DOHH2 (cell line): ENCODE measurements at regions not wholly inside any gene's neighbourhood (a gene's known extent, or its start where the extent isn't known, plus 50 kb on each side); places are given as distances from the start of the nearest gene placed in this dataset.

Experiments
- H3F3A ChIP-seq: fragments of 200-600 bp; sonication (generic), shearing (Covaris generic); 2 replicates; pipeline ENCODE4 v1.6.0; 2016; ENCODE audit warnings: antibody characterized with exemption, mild to moderate bottlenecking; ENCODE audit not compliant: control insufficient read depth, insufficient read depth
- H3K27ac ChIP-seq: fragments of 200-600 bp; sonication (generic); 2 replicates; pipeline ENCODE4 v1.5.1; 2014; ENCODE audit warnings: low read depth, mild to moderate bottlenecking, low read length, moderate library complexity
- H3K27me3 ChIP-seq: fragments of 200-600 bp; sonication (generic); 2 replicates; pipeline ENCODE4 v1.6.1; 2014; ENCODE audit warnings: mild to moderate bottlenecking, low read length, mixed read lengths; ENCODE audit not compliant: control insufficient read depth
- H3K36me3 ChIP-seq: fragments of 200-600 bp; sonication (generic); 2 replicates; pipeline ENCODE4 v1.6.1; 2014; ENCODE audit warnings: mild to moderate bottlenecking, low read length, moderate library complexity, mixed read lengths; ENCODE audit not compliant: control insufficient read depth
- H3K4me1 ChIP-seq: fragments of 200-600 bp; sonication (generic); 2 replicates; pipeline ENCODE4 v1.6.1; 2014; ENCODE audit warnings: mild to moderate bottlenecking, low read length, mixed read lengths; ENCODE audit not compliant: control insufficient read depth
- H3K4me2 ChIP-seq: fragments of 200-600 bp; sonication (generic); 2 replicates; pipeline ENCODE4 v1.6.0; 2014; ENCODE audit warnings: mild to moderate bottlenecking, low read length, moderate library complexity
- H3K4me3 ChIP-seq: fragments of 200-600 bp; sonication (generic); 2 replicates; pipeline ENCODE4 v1.5.1; 2014; ENCODE audit warnings: mild to moderate bottlenecking, low read length, mixed read lengths
- H3K79me2 ChIP-seq: fragments of 200-600 bp; sonication (generic); 2 replicates; pipeline ENCODE4 v1.6.1; 2014; ENCODE audit warnings: mild to moderate bottlenecking, low read length, mixed read lengths; ENCODE audit not compliant: control insufficient read depth
- H3K9me2 ChIP-seq: fragments of 200-600 bp; sonication (generic); replicated peaks from 2 replicates; pipeline ENCODE4 v1.6.1; 2014; ENCODE audit warnings: mild to moderate bottlenecking, low read length, mixed read lengths; ENCODE audit not compliant: control insufficient read depth
- H3K9me3 ChIP-seq: fragments of 200-600 bp; sonication (generic); 2 replicates; pipeline ENCODE4 v1.6.1; 2014; ENCODE audit warnings: antibody characterized with exemption, low read length, mixed read lengths; ENCODE audit not compliant: control insufficient read depth, insufficient read depth
- H4K20me1 ChIP-seq: fragments of 200-600 bp; sonication (generic); 2 replicates; pipeline ENCODE4 v1.6.0; 2014; ENCODE audit warnings: low read depth, mild to moderate bottlenecking, antibody characterized with exemption, low read length, moderate library complexity; ENCODE audit not compliant: control insufficient read depth, insufficient read depth
- EZH2phosphoT487 ChIP-seq: fragments of 200-600 bp; sonication (generic); IDR thresholded peaks from 2 replicates; pipeline ENCODE4 v1.6.1; 2017; ENCODE audit warnings: borderline replicate concordance, mild to moderate bottlenecking, antibody characterized with exemption, low read length, moderate library complexity, mixed read lengths
- TF ChIP-seq, protein P1 (sequence below): fragments of 200-600 bp; sonication (generic); IDR thresholded peaks from one replicate; pipeline ENCODE4 v1.5.1; 2014; ENCODE audit warnings: antibody characterized with exemption, mild to moderate bottlenecking, low read depth, low read length; ENCODE audit not compliant: poor library complexity, severe bottlenecking

DNA sequence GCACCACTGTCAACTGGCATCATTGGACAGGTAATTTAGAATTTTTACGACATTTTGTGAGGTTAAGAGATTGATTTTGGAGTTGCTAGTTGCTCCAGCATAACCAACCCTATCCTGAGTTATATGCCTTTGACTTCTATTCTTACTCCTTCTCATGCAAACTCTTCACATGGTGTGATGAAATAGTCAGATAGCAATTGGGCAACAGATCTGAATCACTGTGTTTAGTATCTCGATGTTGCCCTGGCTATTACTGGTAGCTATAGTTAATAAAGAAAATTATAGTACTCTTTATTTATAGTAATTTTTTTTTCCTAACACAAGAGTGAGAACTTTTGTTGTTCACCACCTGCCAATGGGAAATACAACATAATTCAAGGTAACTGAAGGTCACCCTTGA is 494.8 kb upstream of the TOM1L1 start:
- H3F3A ChIP-seq: no peaks in the 10 kb centered on the region
- no peaks in the 10 kb centered on the region for H3K9me3 ChIP-seq
- no peak overlapping the region for H3K4me3 ChIP-seq
- H3K27ac ChIP-seq: no peak overlapping the region
- no peaks in the 10 kb centered on the region for H3K36me3 ChIP-seq
- no peaks in the 10 kb centered on the region for H3K79me2 ChIP-seq
- no peak overlapping the region for H3K4me2 ChIP-seq
- TF ChIP-seq EZH2phosphoT487: no peak
- TF ChIP-seq, protein P1, sequence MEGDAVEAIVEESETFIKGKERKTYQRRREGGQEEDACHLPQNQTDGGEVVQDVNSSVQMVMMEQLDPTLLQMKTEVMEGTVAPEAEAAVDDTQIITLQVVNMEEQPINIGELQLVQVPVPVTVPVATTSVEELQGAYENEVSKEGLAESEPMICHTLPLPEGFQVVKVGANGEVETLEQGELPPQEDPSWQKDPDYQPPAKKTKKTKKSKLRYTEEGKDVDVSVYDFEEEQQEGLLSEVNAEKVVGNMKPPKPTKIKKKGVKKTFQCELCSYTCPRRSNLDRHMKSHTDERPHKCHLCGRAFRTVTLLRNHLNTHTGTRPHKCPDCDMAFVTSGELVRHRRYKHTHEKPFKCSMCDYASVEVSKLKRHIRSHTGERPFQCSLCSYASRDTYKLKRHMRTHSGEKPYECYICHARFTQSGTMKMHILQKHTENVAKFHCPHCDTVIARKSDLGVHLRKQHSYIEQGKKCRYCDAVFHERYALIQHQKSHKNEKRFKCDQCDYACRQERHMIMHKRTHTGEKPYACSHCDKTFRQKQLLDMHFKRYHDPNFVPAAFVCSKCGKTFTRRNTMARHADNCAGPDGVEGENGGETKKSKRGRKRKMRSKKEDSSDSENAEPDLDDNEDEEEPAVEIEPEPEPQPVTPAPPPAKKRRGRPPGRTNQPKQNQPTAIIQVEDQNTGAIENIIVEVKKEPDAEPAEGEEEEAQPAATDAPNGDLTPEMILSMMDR: no peak
- no peaks in the 10 kb centered on the region for H3K4me1 ChIP-seq
- no peaks in the 10 kb centered on the region for H3K27me3 ChIP-seq
- no peaks in the 10 kb centered on the region for H3K9me2 ChIP-seq
- H4K20me1 ChIP-seq: no peaks in the 10 kb centered on the region

DNA sequence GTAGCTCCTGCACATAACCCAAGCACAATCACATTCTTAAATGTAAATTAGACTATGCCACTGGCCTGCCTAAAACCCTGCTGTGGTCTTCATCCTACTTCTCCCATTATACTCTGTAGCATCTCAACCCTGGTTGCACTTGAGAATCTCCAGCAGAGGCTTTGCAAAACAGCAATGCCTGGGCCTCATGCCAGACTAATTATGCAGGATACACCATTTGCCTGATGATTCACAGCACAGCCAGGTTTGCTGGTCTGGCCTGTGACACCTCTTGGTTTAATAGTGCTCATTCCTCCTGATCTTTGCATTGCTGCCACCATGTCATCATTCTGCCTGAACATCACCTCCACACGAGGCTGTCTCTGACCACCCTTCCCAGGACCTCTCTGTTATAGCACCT is 491.9 kb upstream of the TOM1L1 start:
- Histone ChIP-seq H3K4me2 (no peak overlapping the region), H3K27ac (no peak overlapping the region), H4K20me1 (no peaks in the 10 kb centered on the region), H3K9me2 (no peaks in the 10 kb centered on the region), H3K4me1 (no peaks in the 10 kb centered on the region), H3F3A (no peaks in the 10 kb centered on the region), H3K4me3 (no peak overlapping the region), H3K27me3 (no peaks in the 10 kb centered on the region), H3K36me3 (no peaks in the 10 kb centered on the region), H3K79me2 (no peaks in the 10 kb centered on the region), H3K9me3 (no peaks in the 10 kb centered on the region)
- no peak for TF ChIP-seq EZH2phosphoT487
- TF ChIP-seq, protein P1: no peak

DNA sequence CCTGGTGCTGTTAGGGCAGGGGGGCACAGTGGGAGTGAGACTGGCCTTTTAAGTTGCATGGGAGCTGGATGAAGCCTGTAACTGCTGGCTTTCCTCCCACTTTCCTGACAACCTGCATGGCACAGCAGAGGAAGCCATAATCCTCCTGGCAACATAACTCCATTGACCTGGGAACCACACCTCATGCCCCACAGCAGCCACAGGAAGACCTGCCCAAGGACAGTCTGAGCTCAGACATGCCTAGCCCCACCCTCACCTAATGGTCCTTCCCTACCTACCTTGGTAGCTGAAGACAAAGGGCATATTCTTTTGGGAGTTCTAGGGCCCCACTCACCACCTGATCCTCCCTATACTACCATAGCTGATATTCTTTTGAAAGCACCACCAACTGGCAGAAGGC is 482.2 kb upstream of the TOM1L1 start:
- Histone ChIP-seq H3K79me2 (no peaks in the 10 kb centered on the region), H3K4me2 (no peak overlapping the region), H3K27ac (no peak overlapping the region), H3K4me1 (no peaks in the 10 kb centered on the region), H3F3A (no peaks in the 10 kb centered on the region), H3K4me3 (no peak overlapping the region), H3K27me3 (no peaks in the 10 kb centered on the region), H3K9me3 (no peaks in the 10 kb centered on the region), H3K36me3 (no peaks in the 10 kb centered on the region), H3K9me2 (no peaks in the 10 kb centered on the region), H4K20me1 (no peaks in the 10 kb centered on the region)
- no peak for TF ChIP-seq EZH2phosphoT487
- TF ChIP-seq, protein P1: no peak

DNA sequence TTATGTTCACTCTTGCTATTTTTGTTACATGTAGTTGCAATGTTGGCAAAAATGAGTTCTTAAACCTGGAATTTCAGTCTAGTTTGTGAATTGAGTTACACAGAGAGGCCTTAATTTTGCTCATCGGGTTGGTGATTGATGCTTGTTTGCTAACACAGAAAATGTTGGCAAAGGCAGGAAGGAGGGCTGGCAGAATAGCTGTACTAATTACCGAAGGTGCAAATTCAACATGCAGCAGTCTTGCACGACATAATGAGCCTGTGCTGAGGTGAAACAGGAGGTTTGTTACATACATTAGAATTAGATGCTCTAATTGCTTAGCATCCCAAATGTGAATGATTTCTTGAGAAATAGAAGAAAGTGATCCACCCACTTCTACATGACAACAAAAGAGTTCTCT is 475.0 kb upstream of the TOM1L1 start:
- no peaks in the 10 kb centered on the region for H3K9me3 ChIP-seq
- no peak overlapping the region for H3K4me2 ChIP-seq
- no peak overlapping the region for H3K27ac ChIP-seq
- no peak overlapping the region for H3K4me3 ChIP-seq
- TF ChIP-seq, protein P1: no peak
- no peak for TF ChIP-seq EZH2phosphoT487
- H3K4me1 ChIP-seq: no peaks in the 10 kb centered on the region
- H3K79me2 ChIP-seq: no peaks in the 10 kb centered on the region
- no peaks in the 10 kb centered on the region for H4K20me1 ChIP-seq
- H3K36me3 ChIP-seq: no peaks in the 10 kb centered on the region
- H3F3A ChIP-seq: no peaks in the 10 kb centered on the region
- H3K27me3 ChIP-seq: no peaks in the 10 kb centered on the region
- H3K9me2 ChIP-seq: no peaks in the 10 kb centered on the region
